Body of pancreas (tissue), 4 donors: ENCODE measurements at regions not wholly inside any gene's neighbourhood (a gene's known extent, or its start where the extent isn't known, plus 50 kb on each side); places are given as distances from the start of the nearest gene placed in this dataset.

Experiments used
- ATAC-seq: fragments of 150-250 bp; one replicate; pipeline ENCODE4 v1.9.1; 2016
- DNase-seq, 4 donors: peaks; one replicate each; pipeline ENCODE4 v3.0.0-alpha.2; 2019
- H3K27ac ChIP-seq, 4 donors: fragments of 200-600 bp; sonication (generic); 1 replicate in 3 of 4; 2 replicates in 1 of 4; pipeline versions ENCODE4 v1.5.1 to v1.6.1; 2016 to 2019; ENCODE audit warnings: mild to moderate bottlenecking in 1 of 4, mixed read lengths in 1 of 4, moderate library complexity in 1 of 4
- H3K27me3 ChIP-seq, 2 donors: fragments of 200-600 bp; sonication (generic); one replicate each; pipeline ENCODE4 v1.6.0; 2016; ENCODE audit warnings: mild to moderate bottlenecking in 1 of 2
- H3K36me3 ChIP-seq, 2 donors: fragments of 200-600 bp; sonication (generic); replicated peaks in 1 of 2; 2 replicates each; pipeline ENCODE4 v1.5.1; 2016; ENCODE audit warnings: low read depth in 2 of 2; ENCODE audit not compliant: insufficient read depth in 1 of 2
- H3K4me1 ChIP-seq: fragments of 200-600 bp; sonication (generic); one replicate; pipeline ENCODE4 v1.6.0; 2016
- H3K4me3 ChIP-seq, 2 donors: fragments of 200-600 bp; sonication (generic); 1 replicate in 1 of 2; 2 replicates in 1 of 2; pipeline ENCODE4 v1.5.1; 2016 to 2019
- H3K9me3 ChIP-seq, 3 donors: fragments of 200-600 bp; sonication (generic); 1 replicate in 2 of 3; 2 replicates in 1 of 3; pipeline ENCODE4 v1.5.1; 2016
- POLR2A ChIP-seq, 3 donors: fragments of 450-650 bp; IDR thresholded peaks; one replicate each; pipeline ENCODE4 v1.6.1; 2016; ENCODE audit warnings: antibody characterized with exemption in 3 of 3, mild to moderate bottlenecking in 2 of 3
- WGBS, 2 donors: methylation state at CpG; one replicate each; pipeline ENCODE4 v1.1.5; 2017; 5-methylcytosine and 5-hydroxymethylcytosine counted together
- intact Hi-C: fragments of 100-400 bp; cut with DNase I; formaldehyde crosslinking; loops from one replicate; pipeline ENCODE4 v1.15.1; 2023
- TF ChIP-seq, protein P1 (sequence below), 7 experiments: fragments of 450-650 bp in 4 of 7; fragments of 200-600 bp in 3 of 7; sonication (generic) in 3 of 7; IDR thresholded peaks; one replicate each; pipeline ENCODE4 v1.5.1; 2016 to 2019; ENCODE audit warnings: antibody characterized with exemption in 7 of 7

DNA sequence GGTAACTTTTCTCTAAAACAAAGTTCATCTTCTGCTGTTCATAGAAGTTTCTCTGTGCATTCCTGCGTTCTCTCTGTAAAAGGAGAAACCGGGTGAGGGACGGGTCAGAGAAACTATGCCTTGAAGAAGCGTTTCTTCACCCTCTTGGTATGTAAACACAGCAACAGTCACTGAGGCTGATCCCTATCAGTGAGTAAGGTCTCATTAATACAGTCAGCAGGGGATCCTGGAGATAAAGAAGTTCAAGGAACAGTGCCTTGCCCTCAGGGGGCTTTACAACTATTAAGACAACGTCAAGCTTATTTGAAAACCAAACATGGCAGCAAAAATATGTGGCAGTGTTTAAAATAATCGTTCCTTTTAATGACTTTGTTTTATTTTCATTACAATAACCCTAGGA is 202.9 kb upstream of the IL12B start:
- intact Hi-C loops, result no loop called here
- Histone ChIP-seq H3K27ac (no peak overlapping the region), H3K27me3 (no peaks in the 10 kb centered on the region), H3K36me3 (no peaks in the 10 kb centered on the region), H3K4me3 (no peak overlapping the region), H3K4me1 (no peaks in the 10 kb centered on the region), H3K9me3 (no peaks in the 10 kb centered on the region)
- ATAC-seq (no peak), DNase-seq (no peak)
- WGBS, 2 donors, result 55 to 61% methylated on average over 6 of the region's 6 CpGs
- no peak for TF ChIP-seq POLR2A (IDR thresholded peaks at IDR 0.05)
- TF ChIP-seq, protein P1, sequence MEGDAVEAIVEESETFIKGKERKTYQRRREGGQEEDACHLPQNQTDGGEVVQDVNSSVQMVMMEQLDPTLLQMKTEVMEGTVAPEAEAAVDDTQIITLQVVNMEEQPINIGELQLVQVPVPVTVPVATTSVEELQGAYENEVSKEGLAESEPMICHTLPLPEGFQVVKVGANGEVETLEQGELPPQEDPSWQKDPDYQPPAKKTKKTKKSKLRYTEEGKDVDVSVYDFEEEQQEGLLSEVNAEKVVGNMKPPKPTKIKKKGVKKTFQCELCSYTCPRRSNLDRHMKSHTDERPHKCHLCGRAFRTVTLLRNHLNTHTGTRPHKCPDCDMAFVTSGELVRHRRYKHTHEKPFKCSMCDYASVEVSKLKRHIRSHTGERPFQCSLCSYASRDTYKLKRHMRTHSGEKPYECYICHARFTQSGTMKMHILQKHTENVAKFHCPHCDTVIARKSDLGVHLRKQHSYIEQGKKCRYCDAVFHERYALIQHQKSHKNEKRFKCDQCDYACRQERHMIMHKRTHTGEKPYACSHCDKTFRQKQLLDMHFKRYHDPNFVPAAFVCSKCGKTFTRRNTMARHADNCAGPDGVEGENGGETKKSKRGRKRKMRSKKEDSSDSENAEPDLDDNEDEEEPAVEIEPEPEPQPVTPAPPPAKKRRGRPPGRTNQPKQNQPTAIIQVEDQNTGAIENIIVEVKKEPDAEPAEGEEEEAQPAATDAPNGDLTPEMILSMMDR (IDR thresholded peaks at IDR 0.05), result no peak

DNA sequence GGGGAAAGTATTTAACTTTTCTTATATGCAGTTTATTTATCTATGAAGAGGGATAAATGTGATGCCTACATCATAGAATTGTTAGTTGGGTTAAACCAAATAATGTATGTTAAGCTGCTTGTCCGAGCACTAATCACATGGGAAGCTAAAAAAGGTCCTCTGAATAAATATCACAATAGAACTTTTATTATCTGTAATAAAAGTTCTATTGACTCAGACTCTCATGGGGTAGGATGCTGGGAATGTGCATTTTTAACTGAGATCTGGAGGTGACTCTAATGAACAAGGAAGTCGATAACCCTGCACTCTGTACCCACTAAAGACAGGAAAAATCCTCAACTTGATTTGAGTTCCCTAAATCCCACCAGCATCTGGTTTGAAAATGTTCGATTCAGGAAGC is 205.9 kb upstream of the IL12B start:
- Histone ChIP-seq H3K9me3 (no peaks in the 10 kb centered on the region), H3K4me3 (no peak overlapping the region), H3K4me1 (no peaks in the 10 kb centered on the region), H3K27me3 (no peaks in the 10 kb centered on the region), H3K36me3 (no peaks in the 10 kb centered on the region), H3K27ac (no peak overlapping the region)
- 65 to 72% methylated on average over 3 of the region's 3 CpGs for WGBS, 2 donors
- TF ChIP-seq POLR2A (IDR thresholded peaks at IDR 0.05), result no peak
- TF ChIP-seq, protein P1 (IDR thresholded peaks at IDR 0.05), result no peak
- no peak for DNase-seq
- intact Hi-C loops, result no loop called here
- ATAC-seq, result no peak

DNA sequence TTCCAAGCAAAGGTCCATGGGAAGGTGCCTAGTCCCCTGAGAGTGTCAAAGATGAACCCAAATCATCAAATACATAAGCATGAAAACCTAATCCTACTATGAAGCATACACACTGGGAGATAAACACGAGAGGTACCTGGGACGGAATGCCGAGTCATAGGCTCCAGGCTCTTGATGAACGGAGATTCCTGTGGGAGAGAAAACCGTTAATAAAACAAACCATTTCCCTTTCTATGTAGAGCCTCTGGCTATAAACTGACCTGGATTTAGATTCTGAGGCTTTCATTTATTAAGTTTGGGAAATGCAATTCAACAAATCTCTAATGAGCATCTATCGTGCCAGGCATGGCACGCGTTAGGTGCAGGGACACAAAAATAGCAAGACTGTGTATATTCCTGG is 206.4 kb upstream of the IL12B start:
- Histone ChIP-seq H3K9me3 (no peaks in the 10 kb centered on the region), H3K4me3 (no peak overlapping the region), H3K36me3 (no peaks in the 10 kb centered on the region), H3K27me3 (no peaks in the 10 kb centered on the region), H3K27ac (no peak overlapping the region), H3K4me1 (no peaks in the 10 kb centered on the region)
- ATAC-seq (no peak), DNase-seq (no peak)
- 82 to 83% methylated on average over 8 of the region's 8 CpGs for WGBS, 2 donors
- TF ChIP-seq, protein P1 (IDR thresholded peaks at IDR 0.05), result no peak
- no peak for TF ChIP-seq POLR2A (IDR thresholded peaks at IDR 0.05)
- intact Hi-C loops, result no loop called here

DNA sequence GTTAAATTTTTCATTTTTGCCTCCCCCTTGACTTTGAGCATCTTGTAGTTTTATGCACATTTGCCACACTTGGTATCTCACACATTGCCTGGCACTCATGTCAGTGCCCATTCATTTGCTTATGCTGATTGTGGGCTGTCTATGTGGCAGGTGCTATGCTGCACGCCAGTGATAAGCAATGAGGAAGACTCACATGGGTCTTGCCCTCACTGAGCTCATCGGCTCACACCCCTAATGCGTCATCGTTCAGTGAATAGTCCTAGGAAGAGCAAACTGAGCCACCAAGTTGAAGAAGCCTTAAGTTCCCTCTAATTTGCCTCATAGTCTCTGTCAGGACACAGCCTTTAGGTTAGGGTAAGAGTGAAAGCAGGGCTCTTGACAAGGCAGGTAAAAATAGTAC is 209.4 kb upstream of the IL12B start:
- Histone ChIP-seq H3K4me1 (no peaks in the 10 kb centered on the region), H3K36me3 (no peaks in the 10 kb centered on the region), H3K4me3 (no peak overlapping the region), H3K27me3 (no peaks in the 10 kb centered on the region), H3K9me3 (no peaks in the 10 kb centered on the region), H3K27ac (no peak overlapping the region)
- TF ChIP-seq POLR2A (IDR thresholded peaks at IDR 0.05), result no peak
- TF ChIP-seq, protein P1 (IDR thresholded peaks at IDR 0.05), result no peak
- DNase-seq (no peak), ATAC-seq (no peak)
- intact Hi-C loops, result no loop called here
- WGBS, 2 donors, result 81 to 90% methylated on average over 4 of the region's 4 CpGs

DNA sequence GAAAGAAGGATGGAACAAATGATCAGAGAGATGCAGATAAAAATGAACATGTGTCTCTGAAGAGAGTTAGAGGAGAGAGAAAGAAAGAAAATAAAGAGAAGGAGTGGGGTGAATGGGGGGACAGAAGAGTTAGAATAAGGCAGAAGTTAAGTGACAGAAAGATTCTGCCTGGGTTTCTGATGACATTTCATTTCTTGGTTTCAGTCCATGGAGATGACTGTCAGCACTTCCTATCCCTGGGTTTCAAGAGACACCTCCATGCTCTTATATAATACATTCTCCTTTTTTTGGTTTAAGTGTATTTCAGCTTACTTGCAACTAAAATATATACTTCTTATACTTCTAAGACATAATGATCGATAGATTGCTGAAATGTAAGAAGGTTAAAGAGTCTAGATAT is 213.0 kb upstream of the IL12B start:
- WGBS, 2 donors, result 62 to 70% methylated on average over 1 of the region's 1 CpG
- no peak for DNase-seq
- ATAC-seq, result no peak
- no peak for TF ChIP-seq POLR2A (IDR thresholded peaks at IDR 0.05)
- TF ChIP-seq, protein P1 (IDR thresholded peaks at IDR 0.05), result no peak
- Histone ChIP-seq H3K36me3 (no peaks in the 10 kb centered on the region), H3K27ac (no peak overlapping the region), H3K4me3 (no peak overlapping the region), H3K27me3 (no peaks in the 10 kb centered on the region), H3K9me3 (peaks cover 0 to 8% (median 0%) of the 10 kb centered on the region in 3 donors), H3K4me1 (no peaks in the 10 kb centered on the region)
- intact Hi-C loops, result no loop called here
